Upper lobe of left lung (tissue), 6 donors: ENCODE measurements at regions not wholly inside any gene's neighbourhood (a gene's known extent, or its start where the extent isn't known, plus 50 kb on each side); places are given as distances from the start of the nearest gene placed in this dataset.
"Not testable (repeated sequence)": the region's sequence is repeated elsewhere in the genome, so short reads cannot be mapped to it uniquely, and the experiment has no call there.

Experiments used
- ATAC-seq, 2 donors: fragments of 200-7000 bp; cut with Tn5 transposase; one replicate each; pipeline ENCODE4 v1.9.1; 2022; ENCODE audit warnings: mild to moderate bottlenecking in 2 of 2, moderate library complexity in 2 of 2; ENCODE audit not compliant: low FRiP score in 2 of 2
- DNase-seq, 2 donors: peaks; one replicate each; pipeline ENCODE4 v3.0.0-alpha.2; 2019 to 2020
- H3K27ac ChIP-seq, 4 donors: fragments of 200-600 bp; sonication (generic); one replicate each; pipeline ENCODE4 v1.5.1; 2016 to 2019
- H3K27me3 ChIP-seq, 4 donors: fragments of 200-600 bp; sonication (generic); one replicate each; pipeline ENCODE4 v1.5.1; 2017 to 2019
- H3K36me3 ChIP-seq, 4 donors: fragments of 200-600 bp; sonication (generic); one replicate each; pipeline ENCODE4 v1.5.1; 2016 to 2019
- H3K4me1 ChIP-seq, 4 donors: fragments of 200-600 bp; sonication (generic); one replicate each; pipeline ENCODE4 v1.5.1; 2018 to 2019
- H3K4me3 ChIP-seq, 4 donors: fragments of 200-600 bp; sonication (generic); one replicate each; pipeline ENCODE4 v1.5.1; 2017 to 2019; ENCODE audit warnings: mild to moderate bottlenecking in 2 of 4, moderate library complexity in 1 of 4
- H3K9me3 ChIP-seq, 4 donors: fragments of 200-600 bp; sonication (generic); one replicate each; pipeline ENCODE4 v1.5.1; 2018 to 2019
- EP300 ChIP-seq, 4 donors: sonication (generic); formaldehyde crosslinking; IDR thresholded peaks; one replicate each; pipeline ENCODE4 v1.5.1; 2017; ENCODE audit warnings: antibody characterized with exemption in 4 of 4, control low read depth in 2 of 4
- POLR2A ChIP-seq, 4 donors: fragments of 450-650 bp; IDR thresholded peaks; one replicate each; pipeline ENCODE4 v1.5.1; 2016 to 2017; ENCODE audit warnings: antibody characterized with exemption in 4 of 4, mild to moderate bottlenecking in 2 of 4
- POLR2AphosphoS5 ChIP-seq, 2 donors: sonication (generic); formaldehyde crosslinking; IDR thresholded peaks; one replicate each; pipeline ENCODE4 v1.5.1; 2017; ENCODE audit warnings: antibody characterized with exemption in 2 of 2
- WGBS, 2 donors: methylation state at CpG; one replicate each; pipeline ENCODE4 v1.1.5; 2017 to 2018; 5-methylcytosine and 5-hydroxymethylcytosine counted together
- TF ChIP-seq, protein P1 (sequence below), 6 experiments: fragments of 450-650 bp in 4 of 6; fragments of 200-600 bp in 2 of 6; sonication (generic) in 2 of 6; IDR thresholded peaks; one replicate each; pipeline ENCODE4 v1.5.1; 2016 to 2019; ENCODE audit warnings: antibody characterized with exemption in 6 of 6
- donor health status: DM: no; HTN: no; CAD: no; lungs with moderate emphysema.
- donor health status: DM: no; HTN: yes; CAD: no; lungs with severe emphysema.

DNA sequence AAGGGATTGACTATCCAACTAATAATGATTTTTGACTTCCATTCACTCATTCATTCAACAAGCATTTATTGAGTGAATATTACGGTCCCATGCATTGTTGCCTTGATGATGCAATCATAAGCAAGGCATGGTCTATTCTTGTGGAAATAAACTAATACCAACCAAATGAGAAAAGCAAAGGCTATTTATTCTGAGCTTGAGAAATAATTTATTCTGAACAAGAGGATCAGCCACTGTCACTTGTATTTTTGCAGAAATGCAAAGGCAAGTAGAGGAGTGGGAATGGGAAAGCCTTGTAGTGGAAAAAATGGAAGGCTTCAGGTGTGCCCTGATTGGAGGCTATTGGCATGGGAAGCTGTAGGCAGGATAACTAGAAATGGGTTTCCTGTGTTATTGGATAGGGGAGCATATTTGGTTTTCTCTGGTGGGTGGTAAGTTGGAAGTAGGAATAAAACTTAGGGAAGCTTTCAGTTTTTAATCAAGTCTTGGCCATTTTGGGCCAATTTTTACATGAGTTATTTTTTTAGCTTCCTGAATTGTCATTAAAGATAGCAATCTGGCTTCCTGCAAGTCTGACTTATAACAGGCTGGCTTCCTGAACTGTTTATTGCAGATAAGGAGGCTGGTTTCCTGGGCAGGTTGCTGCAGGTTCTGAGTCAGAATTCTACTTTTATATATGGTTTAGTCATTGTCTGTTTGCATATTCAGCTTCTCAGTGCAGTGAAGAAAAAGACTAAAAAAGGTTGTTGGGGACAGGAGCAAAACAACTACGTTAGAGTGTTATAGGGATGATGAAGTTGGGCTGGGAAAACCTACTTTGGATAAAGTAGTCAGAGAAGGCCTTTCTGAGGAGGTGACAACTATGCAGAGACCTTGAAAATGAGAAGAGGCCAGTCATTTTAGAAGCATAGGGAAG lies 106.7 kb downstream of the APIP start:
- no peaks in the 10 kb centered on the region for H3K36me3 ChIP-seq
- no peaks in the 10 kb centered on the region for H3K9me3 ChIP-seq
- no peak overlapping the region for H3K27ac ChIP-seq
- ATAC-seq (no peak), DNase-seq (no peak)
- no peaks in the 10 kb centered on the region for H3K4me1 ChIP-seq
- no peak overlapping the region for H3K4me3 ChIP-seq
- no peaks in the 10 kb centered on the region for H3K27me3 ChIP-seq
- WGBS, 2 donors: 59 to 73% methylated on average over 2 of the region's 2 CpGs
- TF ChIP-seq POLR2A (IDR thresholded peaks at IDR 0.05) (no peak), POLR2AphosphoS5 (IDR thresholded peaks at IDR 0.05) (no peak), EP300 (IDR thresholded peaks at IDR 0.05) (no peak)
- TF ChIP-seq, protein P1, sequence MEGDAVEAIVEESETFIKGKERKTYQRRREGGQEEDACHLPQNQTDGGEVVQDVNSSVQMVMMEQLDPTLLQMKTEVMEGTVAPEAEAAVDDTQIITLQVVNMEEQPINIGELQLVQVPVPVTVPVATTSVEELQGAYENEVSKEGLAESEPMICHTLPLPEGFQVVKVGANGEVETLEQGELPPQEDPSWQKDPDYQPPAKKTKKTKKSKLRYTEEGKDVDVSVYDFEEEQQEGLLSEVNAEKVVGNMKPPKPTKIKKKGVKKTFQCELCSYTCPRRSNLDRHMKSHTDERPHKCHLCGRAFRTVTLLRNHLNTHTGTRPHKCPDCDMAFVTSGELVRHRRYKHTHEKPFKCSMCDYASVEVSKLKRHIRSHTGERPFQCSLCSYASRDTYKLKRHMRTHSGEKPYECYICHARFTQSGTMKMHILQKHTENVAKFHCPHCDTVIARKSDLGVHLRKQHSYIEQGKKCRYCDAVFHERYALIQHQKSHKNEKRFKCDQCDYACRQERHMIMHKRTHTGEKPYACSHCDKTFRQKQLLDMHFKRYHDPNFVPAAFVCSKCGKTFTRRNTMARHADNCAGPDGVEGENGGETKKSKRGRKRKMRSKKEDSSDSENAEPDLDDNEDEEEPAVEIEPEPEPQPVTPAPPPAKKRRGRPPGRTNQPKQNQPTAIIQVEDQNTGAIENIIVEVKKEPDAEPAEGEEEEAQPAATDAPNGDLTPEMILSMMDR (IDR thresholded peaks at IDR 0.05): no peak

DNA sequence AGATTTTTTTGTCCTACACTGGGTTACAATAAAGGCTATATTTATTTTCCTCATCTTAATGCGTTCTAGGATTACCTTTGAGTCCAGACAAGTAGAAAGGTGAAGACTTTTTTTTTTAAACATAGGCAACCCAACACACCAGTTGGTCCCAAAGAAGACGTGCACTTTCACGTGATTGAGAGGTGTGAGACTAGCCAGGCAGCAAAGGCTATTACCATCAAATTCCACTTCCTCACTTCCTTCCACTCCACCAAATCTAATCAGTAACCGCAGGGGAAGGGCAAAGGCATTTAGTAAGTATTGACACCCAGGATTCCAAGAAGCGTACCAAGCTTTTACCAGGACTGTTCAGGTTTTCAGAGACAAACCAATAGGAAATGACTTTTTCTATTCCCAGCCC lies 109.3 kb downstream of the APIP start:
- no peak for TF ChIP-seq EP300 (IDR thresholded peaks at IDR 0.05)
- no peak for TF ChIP-seq POLR2A (IDR thresholded peaks at IDR 0.05)
- TF ChIP-seq, protein P1 (IDR thresholded peaks at IDR 0.05): no peak
- no peak for TF ChIP-seq POLR2AphosphoS5 (IDR thresholded peaks at IDR 0.05)
- no peak overlapping the region for H3K4me3 ChIP-seq
- no peaks in the 10 kb centered on the region for H3K9me3 ChIP-seq
- H3K36me3 ChIP-seq: no peaks in the 10 kb centered on the region
- no peaks in the 10 kb centered on the region for H3K27me3 ChIP-seq
- ATAC-seq: no peak
- DNase-seq: no peak
- H3K27ac ChIP-seq: no peak overlapping the region
- WGBS, 2 donors: 60 to 80% methylated on average over 5 of the region's 5 CpGs
- no peaks in the 10 kb centered on the region for H3K4me1 ChIP-seq

DNA sequence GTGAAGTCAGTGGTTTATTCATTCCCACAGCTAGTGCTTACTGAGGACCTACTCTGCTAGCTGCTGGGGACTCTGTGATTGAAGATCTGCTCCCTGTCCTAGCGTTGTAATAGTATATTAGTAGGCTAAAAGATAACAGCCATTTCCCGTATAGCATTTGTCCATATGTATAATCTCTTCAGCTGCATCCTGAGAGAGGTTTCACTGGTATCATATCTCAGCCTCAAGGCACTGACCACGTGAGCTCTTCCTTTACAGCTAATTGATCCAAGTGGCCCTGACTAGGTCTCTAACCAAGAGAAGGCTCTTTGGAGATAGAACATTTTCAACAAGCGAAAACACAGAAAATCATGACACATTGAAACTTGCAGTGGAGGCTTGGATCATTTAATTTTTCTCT lies 110.2 kb downstream of the APIP start:
- no peaks in the 10 kb centered on the region for H3K27me3 ChIP-seq
- no peaks in the 10 kb centered on the region for H3K9me3 ChIP-seq
- H3K4me3 ChIP-seq: no peak overlapping the region
- H3K4me1 ChIP-seq: no peaks in the 10 kb centered on the region
- 74 to 79% methylated on average over 4 of the region's 4 CpGs for WGBS, 2 donors
- no peak for DNase-seq
- TF ChIP-seq EP300 (IDR thresholded peaks at IDR 0.05) (no peak), POLR2A (IDR thresholded peaks at IDR 0.05) (no peak), POLR2AphosphoS5 (IDR thresholded peaks at IDR 0.05) (no peak)
- TF ChIP-seq, protein P1 (IDR thresholded peaks at IDR 0.05): no peak
- ATAC-seq: no peak
- H3K36me3 ChIP-seq: no peaks in the 10 kb centered on the region
- no peak overlapping the region for H3K27ac ChIP-seq

DNA sequence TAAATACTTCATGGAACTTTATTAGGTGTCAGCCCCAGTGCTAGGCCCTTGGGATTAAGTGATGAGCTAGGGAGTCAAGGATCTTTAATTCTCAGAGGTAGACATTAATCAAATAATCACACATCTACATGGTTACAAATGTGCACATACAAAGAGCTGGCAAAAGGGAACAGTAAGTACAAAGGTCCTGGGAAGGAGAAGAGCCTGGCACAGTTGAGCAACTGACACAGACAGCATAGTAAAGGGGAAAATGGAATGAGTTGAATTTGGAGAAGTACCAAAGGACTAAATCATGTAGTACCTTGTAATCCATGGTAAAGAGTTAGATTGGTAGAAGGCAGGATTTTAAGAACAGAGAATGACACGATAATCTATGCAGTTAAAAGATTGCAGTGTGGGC lies 116.3 kb downstream of the APIP start:
- no peaks in the 10 kb centered on the region for H3K36me3 ChIP-seq
- H3K27ac ChIP-seq: no peak overlapping the region
- H3K27me3 ChIP-seq: no peaks in the 10 kb centered on the region
- no peak overlapping the region for H3K4me3 ChIP-seq
- WGBS, 2 donors: 82 to 86% methylated on average over 1 of the region's 1 CpG
- no peaks in the 10 kb centered on the region for H3K9me3 ChIP-seq
- H3K4me1 ChIP-seq: no peaks in the 10 kb centered on the region
- TF ChIP-seq EP300 (IDR thresholded peaks at IDR 0.05): no peak
- no peak for TF ChIP-seq POLR2AphosphoS5 (IDR thresholded peaks at IDR 0.05)
- TF ChIP-seq, protein P1 (IDR thresholded peaks at IDR 0.05): no peak
- TF ChIP-seq POLR2A (IDR thresholded peaks at IDR 0.05): no peak
- ATAC-seq (no peak), DNase-seq (no peak)

DNA sequence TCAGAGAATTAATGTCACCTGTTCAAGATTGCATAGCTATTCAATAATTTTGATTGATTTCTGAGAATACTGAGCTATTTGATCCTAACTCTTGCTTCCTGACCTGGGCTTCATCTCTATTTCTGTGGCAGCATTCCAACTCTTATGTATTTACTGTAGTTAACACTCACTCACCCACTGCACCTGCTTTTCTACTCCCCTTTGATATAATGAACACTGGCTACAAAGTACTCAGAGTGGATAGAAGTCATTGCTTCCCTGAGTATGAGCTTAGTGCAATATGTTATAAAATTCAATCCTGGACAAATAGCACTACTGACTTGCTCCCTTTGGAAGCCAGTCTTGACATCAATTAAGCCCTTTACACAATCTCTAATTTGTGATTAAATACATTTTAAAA lies 117.2 kb downstream of the APIP start:
- Histone ChIP-seq H3K27ac (no peak overlapping the region), H3K36me3 (no peaks in the 10 kb centered on the region), H3K4me1 (no peaks in the 10 kb centered on the region), H3K27me3 (no peaks in the 10 kb centered on the region), H3K4me3 (no peak overlapping the region), H3K9me3 (no peaks in the 10 kb centered on the region)
- TF ChIP-seq, protein P1 (IDR thresholded peaks at IDR 0.05): no peak
- TF ChIP-seq POLR2A (IDR thresholded peaks at IDR 0.05): no peak
- no peak for TF ChIP-seq EP300 (IDR thresholded peaks at IDR 0.05)
- no peak for TF ChIP-seq POLR2AphosphoS5 (IDR thresholded peaks at IDR 0.05)
- ATAC-seq: no peak
- no peak for DNase-seq

DNA sequence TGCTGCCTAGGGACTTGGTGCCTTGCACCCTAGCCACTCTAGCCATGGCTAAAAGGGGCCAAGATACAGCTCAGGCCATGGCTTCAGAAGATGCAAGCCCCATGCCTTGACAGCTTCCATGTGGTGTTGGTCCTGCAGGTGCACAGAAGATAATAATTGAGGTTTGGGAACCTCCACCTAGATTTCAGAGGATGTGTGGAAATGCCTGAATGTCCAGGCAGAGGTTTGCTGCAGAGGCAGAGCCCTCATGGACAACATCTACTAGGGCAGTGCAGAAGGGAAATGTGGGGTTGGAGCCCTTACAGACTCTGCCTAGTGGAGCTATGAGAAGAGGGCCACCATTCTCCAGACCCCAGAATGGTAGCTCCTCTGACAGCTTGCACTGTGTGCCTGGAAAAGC lies 118.7 kb downstream of the APIP start:
- DNase-seq, H3K4me3 ChIP-seq, H3K27me3 ChIP-seq, H3K4me1 ChIP-seq, ATAC-seq, H3K9me3 ChIP-seq, H3K36me3 ChIP-seq, H3K27ac ChIP-seq: not testable (repeated sequence)
